ENCODE measurements at regions not wholly inside any gene's neighbourhood (a gene's known extent, or its start where the extent isn't known, plus 50 kb on each side); places are given as distances from the start of the nearest gene placed in this dataset.

DNA sequence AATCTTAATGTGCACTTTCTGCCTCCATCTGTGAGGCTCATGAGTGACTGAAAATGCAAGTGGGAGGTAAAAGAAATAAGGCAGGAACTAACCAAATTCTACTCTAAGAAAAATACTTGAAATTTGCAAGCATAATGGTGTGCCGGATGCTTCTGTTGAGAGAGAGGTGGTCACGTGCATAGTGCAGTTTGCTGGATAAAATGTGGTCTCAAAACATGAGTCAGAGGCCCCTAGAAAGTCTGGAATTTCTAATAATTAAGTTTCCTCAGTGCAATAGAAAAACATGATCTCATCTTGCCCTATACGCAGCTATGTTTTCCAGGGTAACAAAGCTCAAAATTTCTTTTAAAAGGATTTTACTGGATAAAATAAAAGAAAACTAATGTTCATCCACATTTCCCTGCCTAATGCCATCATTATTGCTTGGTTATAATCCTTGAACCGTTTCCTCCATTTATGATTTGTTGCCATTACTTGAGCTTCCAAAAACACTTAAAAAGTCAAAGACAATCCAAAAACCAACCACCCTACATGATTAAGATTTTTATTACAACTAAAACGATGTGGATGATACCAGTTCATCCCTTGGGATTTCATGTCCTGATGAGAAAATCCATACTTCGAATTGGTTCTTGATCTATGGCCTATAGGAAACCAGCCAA lies 351.7 kb upstream of the ARID1B start:
- TF ChIP-seq, protein P1, sequence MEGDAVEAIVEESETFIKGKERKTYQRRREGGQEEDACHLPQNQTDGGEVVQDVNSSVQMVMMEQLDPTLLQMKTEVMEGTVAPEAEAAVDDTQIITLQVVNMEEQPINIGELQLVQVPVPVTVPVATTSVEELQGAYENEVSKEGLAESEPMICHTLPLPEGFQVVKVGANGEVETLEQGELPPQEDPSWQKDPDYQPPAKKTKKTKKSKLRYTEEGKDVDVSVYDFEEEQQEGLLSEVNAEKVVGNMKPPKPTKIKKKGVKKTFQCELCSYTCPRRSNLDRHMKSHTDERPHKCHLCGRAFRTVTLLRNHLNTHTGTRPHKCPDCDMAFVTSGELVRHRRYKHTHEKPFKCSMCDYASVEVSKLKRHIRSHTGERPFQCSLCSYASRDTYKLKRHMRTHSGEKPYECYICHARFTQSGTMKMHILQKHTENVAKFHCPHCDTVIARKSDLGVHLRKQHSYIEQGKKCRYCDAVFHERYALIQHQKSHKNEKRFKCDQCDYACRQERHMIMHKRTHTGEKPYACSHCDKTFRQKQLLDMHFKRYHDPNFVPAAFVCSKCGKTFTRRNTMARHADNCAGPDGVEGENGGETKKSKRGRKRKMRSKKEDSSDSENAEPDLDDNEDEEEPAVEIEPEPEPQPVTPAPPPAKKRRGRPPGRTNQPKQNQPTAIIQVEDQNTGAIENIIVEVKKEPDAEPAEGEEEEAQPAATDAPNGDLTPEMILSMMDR (conservative IDR thresholded peaks at IDR 0.05; ENCODE audit: low read depth in 2 of 2), result no peak
- TF ChIP-seq EZH2phosphoT487 (IDR thresholded peaks at IDR 0.05; ENCODE audit: unreplicated experiment), result no peak
- no peak for TF ChIP-seq POLR2AphosphoS5 (IDR thresholded peaks at IDR 0.05; ENCODE audit: low read depth)
- TF ChIP-seq EZH2 (IDR thresholded peaks at IDR 0.05; ENCODE audit: low read depth, unreplicated experiment), result no peak
- TF ChIP-seq, protein P2, sequence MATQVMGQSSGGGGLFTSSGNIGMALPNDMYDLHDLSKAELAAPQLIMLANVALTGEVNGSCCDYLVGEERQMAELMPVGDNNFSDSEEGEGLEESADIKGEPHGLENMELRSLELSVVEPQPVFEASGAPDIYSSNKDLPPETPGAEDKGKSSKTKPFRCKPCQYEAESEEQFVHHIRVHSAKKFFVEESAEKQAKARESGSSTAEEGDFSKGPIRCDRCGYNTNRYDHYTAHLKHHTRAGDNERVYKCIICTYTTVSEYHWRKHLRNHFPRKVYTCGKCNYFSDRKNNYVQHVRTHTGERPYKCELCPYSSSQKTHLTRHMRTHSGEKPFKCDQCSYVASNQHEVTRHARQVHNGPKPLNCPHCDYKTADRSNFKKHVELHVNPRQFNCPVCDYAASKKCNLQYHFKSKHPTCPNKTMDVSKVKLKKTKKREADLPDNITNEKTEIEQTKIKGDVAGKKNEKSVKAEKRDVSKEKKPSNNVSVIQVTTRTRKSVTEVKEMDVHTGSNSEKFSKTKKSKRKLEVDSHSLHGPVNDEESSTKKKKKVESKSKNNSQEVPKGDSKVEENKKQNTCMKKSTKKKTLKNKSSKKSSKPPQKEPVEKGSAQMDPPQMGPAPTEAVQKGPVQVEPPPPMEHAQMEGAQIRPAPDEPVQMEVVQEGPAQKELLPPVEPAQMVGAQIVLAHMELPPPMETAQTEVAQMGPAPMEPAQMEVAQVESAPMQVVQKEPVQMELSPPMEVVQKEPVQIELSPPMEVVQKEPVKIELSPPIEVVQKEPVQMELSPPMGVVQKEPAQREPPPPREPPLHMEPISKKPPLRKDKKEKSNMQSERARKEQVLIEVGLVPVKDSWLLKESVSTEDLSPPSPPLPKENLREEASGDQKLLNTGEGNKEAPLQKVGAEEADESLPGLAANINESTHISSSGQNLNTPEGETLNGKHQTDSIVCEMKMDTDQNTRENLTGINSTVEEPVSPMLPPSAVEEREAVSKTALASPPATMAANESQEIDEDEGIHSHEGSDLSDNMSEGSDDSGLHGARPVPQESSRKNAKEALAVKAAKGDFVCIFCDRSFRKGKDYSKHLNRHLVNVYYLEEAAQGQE (IDR thresholded peaks at IDR 0.05; ENCODE audit: unreplicated experiment), result no peak
- no peak for TF ChIP-seq ZNF331 (CRISPR knock-in tag; IDR thresholded peaks at IDR 0.05; ENCODE audit: low read depth)

All from GM23338 (cell line).